Endodermal cell (in vitro differentiated cells): ENCODE measurements at regions not wholly inside any gene's neighbourhood (a gene's known extent, or its start where the extent isn't known, plus 50 kb on each side); places are given as distances from the start of the nearest gene placed in this dataset.

Experiments
- DNase-seq: peaks from one replicate; pipeline ENCODE4 v3.0.0-alpha.2; 2017
- H3K27ac ChIP-seq: 2 replicates; pipeline ENCODE4 v1.5.1; 2013; ENCODE audit warnings: mild to moderate bottlenecking, low read depth, low read length, moderate library complexity
- H3K27me3 ChIP-seq: 2 replicates; pipeline ENCODE4 v1.6.1; 2013; ENCODE audit warnings: mild to moderate bottlenecking, low read length, moderate library complexity; ENCODE audit not compliant: insufficient read depth, control insufficient read depth, poor library complexity, severe bottlenecking
- H3K36me3 ChIP-seq: 2 replicates; pipeline ENCODE4 v1.7.0; 2013; ENCODE audit warnings: mild to moderate bottlenecking, low read length, moderate library complexity; ENCODE audit not compliant: control insufficient read depth, insufficient read depth
- H3K4me1 ChIP-seq: one replicate; pipeline ENCODE4 v1.7.0; 2013; ENCODE audit warnings: low read length; ENCODE audit not compliant: control insufficient read depth, insufficient read depth
- H3K4me3 ChIP-seq: 2 replicates; pipeline ENCODE4 v1.5.1; 2013; ENCODE audit warnings: mild to moderate bottlenecking, low read length, moderate library complexity
- H3K9ac ChIP-seq: 2 replicates; pipeline ENCODE4 v1.6.1; 2013; ENCODE audit warnings: mild to moderate bottlenecking, low read length, moderate library complexity; ENCODE audit not compliant: poor library complexity, severe bottlenecking; ENCODE audit errors: extremely low read depth
- H3K9me3 ChIP-seq: 2 replicates; pipeline ENCODE4 v1.6.1; 2013; ENCODE audit warnings: mild to moderate bottlenecking, low read length, moderate library complexity; ENCODE audit not compliant: control insufficient read depth
- H3K27ac Mint-ChIP-seq: 2 replicates; pipeline ENCODE4 v1.8.0; 2020; ENCODE audit warnings: mixed read lengths
- H3K27me3 Mint-ChIP-seq: 2 replicates; pipeline ENCODE4 v1.8.0; 2021; ENCODE audit warnings: mild to moderate bottlenecking, mixed read lengths; ENCODE audit not compliant: insufficient read depth
- H3K36me3 Mint-ChIP-seq: 2 replicates; pipeline ENCODE4 v1.8.0; 2020; ENCODE audit warnings: low read depth, mixed read lengths
- H3K4me1 Mint-ChIP-seq: 2 replicates; pipeline ENCODE4 v1.8.0; 2020; ENCODE audit warnings: mixed read lengths
- H3K4me3 Mint-ChIP-seq: 2 replicates; pipeline ENCODE4 v1.8.0; 2020; ENCODE audit warnings: mild to moderate bottlenecking, moderate library complexity, mixed read lengths
- H3K9me3 Mint-ChIP-seq: 2 replicates; pipeline ENCODE4 v1.8.0; 2020; ENCODE audit warnings: mild to moderate bottlenecking, mixed read lengths
- WGBS, 2 experiments: methylation state at CpG; one replicate each; pipeline versions ENCODE4 v1.1.5 to v1.1.7; 2013; ENCODE audit warnings: missing lambda C conversion rate in 2 of 2, mixed read lengths in 1 of 2; ENCODE audit not compliant: insufficient coverage in 1 of 2, insufficient read length in 1 of 2; 5-methylcytosine and 5-hydroxymethylcytosine counted together
- TF ChIP-seq, protein P1 (sequence below): fragments of 200-600 bp; sonication (generic); conservative IDR thresholded peaks from 2 replicates; pipeline ENCODE4 v1.5.0; 2021; ENCODE audit warnings: antibody characterized with exemption, mild to moderate bottlenecking

DNA sequence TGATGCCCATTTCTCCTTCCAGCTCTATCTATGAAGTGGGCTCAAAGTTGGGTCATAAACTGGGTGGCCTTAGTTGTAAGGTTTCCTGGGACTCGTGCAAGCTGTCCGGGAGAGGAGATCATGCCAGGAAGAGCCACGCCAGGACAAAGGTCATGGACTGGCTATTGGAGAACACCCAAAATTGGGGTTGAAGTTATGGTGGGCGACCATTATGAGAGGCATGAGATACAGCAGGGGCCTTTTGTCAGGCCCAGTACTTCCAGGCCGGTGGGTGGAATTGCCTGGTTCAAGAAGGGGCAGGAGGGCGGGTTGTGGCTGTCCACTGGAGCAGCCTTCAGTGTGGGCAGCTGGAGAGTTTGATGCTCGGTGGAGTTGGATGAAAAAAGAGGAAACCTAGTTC lies 225.1 kb upstream of the SSTR4 start:
- WGBS, 2 experiments = 92 to 100% methylated on average over 3 to 7 of the region's 7 CpGs
- H3K4me1 Mint-ChIP-seq = peaks cover 14% of the 10 kb centered on the region
- Histone ChIP-seq H3K9ac (no peak overlapping the region), H3K9me3 (no peaks in the 10 kb centered on the region), H3K27me3 (no peaks in the 10 kb centered on the region), H3K36me3 (no peaks in the 10 kb centered on the region), H3K27ac (no peak overlapping the region), H3K4me1 (peaks cover 3% of the 10 kb centered on the region), H3K4me3 (no peak overlapping the region)
- H3K36me3 Mint-ChIP-seq = no peaks in the 10 kb centered on the region
- H3K9me3 Mint-ChIP-seq = no peaks in the 10 kb centered on the region
- no peak overlapping the region for H3K27ac Mint-ChIP-seq
- peaks cover 10% of the 10 kb centered on the region for H3K27me3 Mint-ChIP-seq
- DNase-seq = peak; percentile 6
- TF ChIP-seq, protein P1, sequence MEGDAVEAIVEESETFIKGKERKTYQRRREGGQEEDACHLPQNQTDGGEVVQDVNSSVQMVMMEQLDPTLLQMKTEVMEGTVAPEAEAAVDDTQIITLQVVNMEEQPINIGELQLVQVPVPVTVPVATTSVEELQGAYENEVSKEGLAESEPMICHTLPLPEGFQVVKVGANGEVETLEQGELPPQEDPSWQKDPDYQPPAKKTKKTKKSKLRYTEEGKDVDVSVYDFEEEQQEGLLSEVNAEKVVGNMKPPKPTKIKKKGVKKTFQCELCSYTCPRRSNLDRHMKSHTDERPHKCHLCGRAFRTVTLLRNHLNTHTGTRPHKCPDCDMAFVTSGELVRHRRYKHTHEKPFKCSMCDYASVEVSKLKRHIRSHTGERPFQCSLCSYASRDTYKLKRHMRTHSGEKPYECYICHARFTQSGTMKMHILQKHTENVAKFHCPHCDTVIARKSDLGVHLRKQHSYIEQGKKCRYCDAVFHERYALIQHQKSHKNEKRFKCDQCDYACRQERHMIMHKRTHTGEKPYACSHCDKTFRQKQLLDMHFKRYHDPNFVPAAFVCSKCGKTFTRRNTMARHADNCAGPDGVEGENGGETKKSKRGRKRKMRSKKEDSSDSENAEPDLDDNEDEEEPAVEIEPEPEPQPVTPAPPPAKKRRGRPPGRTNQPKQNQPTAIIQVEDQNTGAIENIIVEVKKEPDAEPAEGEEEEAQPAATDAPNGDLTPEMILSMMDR = no peak
- no peak overlapping the region for H3K4me3 Mint-ChIP-seq

DNA sequence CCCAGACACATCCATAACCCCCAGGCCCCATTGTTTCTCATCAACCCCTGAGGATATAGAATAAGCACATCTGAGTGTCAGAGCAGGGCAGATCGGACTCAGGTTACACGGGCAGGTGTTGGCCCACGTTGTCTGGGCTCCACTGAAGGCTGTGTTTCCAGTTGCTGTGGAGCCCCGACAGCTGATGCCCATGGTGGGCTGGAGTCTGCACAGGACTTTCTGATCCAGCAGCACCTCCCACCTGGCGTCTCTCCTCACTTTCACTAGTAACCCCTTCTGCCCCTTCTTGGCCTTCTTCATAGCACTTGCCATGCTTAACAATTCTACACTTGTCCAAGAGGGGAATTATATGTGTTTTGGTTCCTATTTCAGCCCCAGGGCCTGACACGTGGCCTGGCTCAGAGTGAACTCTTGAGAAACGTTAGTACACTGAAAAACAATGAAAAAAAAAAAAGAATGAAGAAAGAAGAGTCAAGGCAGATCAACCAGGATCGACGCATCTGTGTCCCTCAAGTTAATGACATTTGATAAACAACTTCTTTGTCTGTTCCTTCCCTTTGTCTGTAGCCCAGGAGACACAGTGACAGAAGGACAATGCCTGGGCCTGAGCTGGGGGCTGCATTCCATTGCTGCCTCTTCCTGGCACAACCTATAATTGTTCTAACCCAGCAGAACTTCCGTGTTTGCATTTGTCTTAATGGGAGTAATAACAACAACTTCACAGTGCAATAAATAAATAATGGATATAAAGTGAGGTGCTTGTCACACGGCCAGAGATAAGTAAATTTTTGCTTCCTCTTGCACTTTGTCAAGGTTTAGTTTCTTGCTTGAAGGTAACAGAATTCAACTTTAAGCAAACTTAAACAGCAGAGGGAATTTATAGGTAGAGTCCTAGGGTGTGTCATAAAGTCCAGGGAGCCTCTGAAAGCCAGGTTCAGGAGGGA lies 224.2 kb upstream of the SSTR4 start:
- H3K9me3 Mint-ChIP-seq = no peaks in the 10 kb centered on the region
- H3K4me1 ChIP-seq = peaks cover 3% of the 10 kb centered on the region
- DNase-seq = peak; percentile 36
- H3K9me3 ChIP-seq = no peaks in the 10 kb centered on the region
- H3K27me3 Mint-ChIP-seq = peaks cover 7% of the 10 kb centered on the region
- no peaks in the 10 kb centered on the region for H3K36me3 ChIP-seq
- H3K36me3 Mint-ChIP-seq = no peaks in the 10 kb centered on the region
- peak overlapping the region; percentile 35 for H3K27ac ChIP-seq
- WGBS, 2 experiments = 85 to 87% methylated on average over 7 to 11 of the region's 11 CpGs
- peaks cover 12% of the 10 kb centered on the region for H3K4me1 Mint-ChIP-seq
- H3K27ac Mint-ChIP-seq = no peak overlapping the region
- no peaks in the 10 kb centered on the region for H3K27me3 ChIP-seq
- TF ChIP-seq, protein P1 = no peak
- H3K4me3 Mint-ChIP-seq = no peak overlapping the region
- no peak overlapping the region for H3K9ac ChIP-seq
- H3K4me3 ChIP-seq = no peak overlapping the region

DNA sequence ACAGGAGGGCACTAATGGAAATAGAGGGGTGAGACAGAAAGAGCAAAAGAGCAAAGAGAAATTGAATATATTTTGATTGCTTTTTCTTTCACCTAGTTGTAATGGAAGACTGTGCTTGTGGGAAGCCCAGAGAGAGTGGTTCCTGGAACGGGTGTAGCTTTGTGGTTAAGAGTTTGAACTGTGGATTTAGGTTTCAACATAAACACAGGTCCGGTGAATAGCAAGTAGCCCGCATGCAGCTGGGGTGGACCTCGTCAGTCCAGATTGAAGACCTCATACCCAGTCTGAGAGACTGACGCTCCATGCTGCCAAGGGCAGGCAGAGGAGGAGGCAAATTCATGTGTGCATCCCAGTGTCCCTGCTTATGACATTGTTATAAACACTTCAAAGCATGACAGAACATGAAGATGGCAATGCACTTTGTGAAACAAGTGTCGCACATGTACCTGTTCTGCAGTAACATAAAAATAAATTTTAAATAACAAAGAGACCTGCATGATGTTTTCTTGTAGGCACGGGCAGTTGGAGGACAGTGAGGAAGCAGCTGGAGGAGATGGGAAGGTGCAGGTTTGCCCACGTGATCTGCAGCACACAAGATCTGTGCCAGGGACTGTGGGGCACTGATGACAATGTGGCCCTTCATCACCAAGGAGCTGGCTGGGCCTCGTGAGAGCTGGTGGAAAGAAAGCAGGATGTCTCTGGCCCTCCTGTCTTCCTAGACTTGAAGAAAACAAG lies 220.5 kb upstream of the SSTR4 start:
- TF ChIP-seq, protein P1 = no peak
- no peaks in the 10 kb centered on the region for H3K9me3 Mint-ChIP-seq
- 92 to 97% methylated on average over 6 to 9 of the region's 9 CpGs for WGBS, 2 experiments
- peaks cover 3% of the 10 kb centered on the region for H3K4me1 ChIP-seq
- DNase-seq = no peak
- H3K36me3 ChIP-seq = no peaks in the 10 kb centered on the region
- no peak overlapping the region for H3K27ac Mint-ChIP-seq
- no peaks in the 10 kb centered on the region for H3K36me3 Mint-ChIP-seq
- no peak overlapping the region for H3K27ac ChIP-seq
- peaks cover 12% of the 10 kb centered on the region for H3K4me1 Mint-ChIP-seq
- no peaks in the 10 kb centered on the region for H3K27me3 ChIP-seq
- H3K9me3 ChIP-seq = no peaks in the 10 kb centered on the region
- no peak overlapping the region for H3K4me3 ChIP-seq
- no peaks in the 10 kb centered on the region for H3K27me3 Mint-ChIP-seq
- H3K9ac ChIP-seq = no peak overlapping the region
- no peak overlapping the region for H3K4me3 Mint-ChIP-seq
